ENCODE measurements at regions not wholly inside any gene's neighbourhood (a gene's known extent, or its start where the extent isn't known, plus 50 kb on each side); places are given as distances from the start of the nearest gene placed in this dataset.

- DNase-seq = no peak
- H3K27me3 Mint-ChIP-seq (ENCODE audit: insufficient read depth) = 0 out of 2 replicates have a peak, but pooled peaks cover 2% of the 10 kb centered on the region
- no peak overlapping the region for H3K27ac Mint-ChIP-seq
- no peaks in the 10 kb centered on the region for H3K4me1 Mint-ChIP-seq (ENCODE audit: low read depth)
- H3K36me3 Mint-ChIP-seq (ENCODE audit: low read depth) = no peaks in the 10 kb centered on the region; the same call in 1 of the 2 replicates
- no peak overlapping the region for H3K4me3 Mint-ChIP-seq
- H3K9me3 Mint-ChIP-seq = peaks cover 18% of the 10 kb centered on the region
- TF ChIP-seq CTCF (IDR thresholded peaks at IDR 0.05) = no peak
Observed at GRCh38 chr18:51739044-51739666, 541.7 kb upstream of the MEX3C start.

GRCh38 chr18:51751901-51752300, 554.4 kb upstream of the MEX3C start:
- TF ChIP-seq CTCF (IDR thresholded peaks at IDR 0.05) = no peak
- 0 out of 2 replicates have a peak, but pooled peaks cover 4% of the 10 kb centered on the region for H3K36me3 Mint-ChIP-seq (ENCODE audit: low read depth)
- no peaks in the 10 kb centered on the region for H3K27me3 Mint-ChIP-seq (ENCODE audit: insufficient read depth)
- H3K4me3 Mint-ChIP-seq = no peak overlapping the region
- H3K27ac Mint-ChIP-seq = no peak overlapping the region
- H3K9me3 Mint-ChIP-seq = peaks cover 42% of the 10 kb centered on the region
- H3K4me1 Mint-ChIP-seq (ENCODE audit: low read depth) = no peaks in the 10 kb centered on the region
- no peak for DNase-seq

GRCh38 chr18:51753365-51754057, 556.0 kb upstream of the MEX3C start:
- Mint-ChIP-seq H3K9me3 (peaks cover 42% of the 10 kb centered on the region), H3K4me1 (ENCODE audit: low read depth) (no peaks in the 10 kb centered on the region), H3K27ac (no peak overlapping the region), H3K36me3 (ENCODE audit: low read depth) (0 out of 2 replicates have a peak, but pooled peaks cover 4% of the 10 kb centered on the region), H3K4me3 (no peak overlapping the region), H3K27me3 (ENCODE audit: insufficient read depth) (no peaks in the 10 kb centered on the region)
- no peak for DNase-seq
- TF ChIP-seq CTCF (IDR thresholded peaks at IDR 0.05) = no peak

- Mint-ChIP-seq H3K4me3 (no peak overlapping the region), H3K9me3 (peaks cover 38% of the 10 kb centered on the region), H3K27ac (no peak overlapping the region), H3K4me1 (ENCODE audit: low read depth) (no peaks in the 10 kb centered on the region), H3K36me3 (ENCODE audit: low read depth) (0 out of 2 replicates have a peak, but pooled peaks cover 4% of the 10 kb centered on the region), H3K27me3 (ENCODE audit: insufficient read depth) (no peaks in the 10 kb centered on the region)
- no peak for DNase-seq
- TF ChIP-seq CTCF (IDR thresholded peaks at IDR 0.05) = no peak
Observed at GRCh38 chr18:51754566-51754965, 557.1 kb upstream of the MEX3C start.

- Mint-ChIP-seq H3K4me3 (no peak overlapping the region), H3K9me3 (peaks cover 39% of the 10 kb centered on the region), H3K36me3 (ENCODE audit: low read depth) (0 out of 2 replicates have a peak, but pooled peaks cover 4% of the 10 kb centered on the region), H3K27me3 (ENCODE audit: insufficient read depth) (no peaks in the 10 kb centered on the region), H3K4me1 (ENCODE audit: low read depth) (no peaks in the 10 kb centered on the region), H3K27ac (no peak overlapping the region)
- no peak for TF ChIP-seq CTCF (IDR thresholded peaks at IDR 0.05)
- no peak for DNase-seq
Observed at GRCh38 chr18:51757255-51757924, 559.9 kb upstream of the MEX3C start.

All from HFFc6 (cell line).